Activated CD4-positive, alpha-beta T cell treated with anti-CD3 and anti-CD28 coated beads, Interleukin-2, amount 50 U/mL, for 48 hours (primary cell): ENCODE measurements at regions not wholly inside any gene's neighbourhood (a gene's known extent, or its start where the extent isn't known, plus 50 kb on each side); places are given as distances from the start of the nearest gene placed in this dataset.
"Not testable (repeated sequence)": the region's sequence is repeated elsewhere in the genome, so short reads cannot be mapped to it uniquely, and the experiment has no call there.

ENCODE experiments used
- DNase-seq, 2 experiments: peaks; one replicate each; pipeline ENCODE4 v3.0.0-alpha.2; 2020

DNA sequence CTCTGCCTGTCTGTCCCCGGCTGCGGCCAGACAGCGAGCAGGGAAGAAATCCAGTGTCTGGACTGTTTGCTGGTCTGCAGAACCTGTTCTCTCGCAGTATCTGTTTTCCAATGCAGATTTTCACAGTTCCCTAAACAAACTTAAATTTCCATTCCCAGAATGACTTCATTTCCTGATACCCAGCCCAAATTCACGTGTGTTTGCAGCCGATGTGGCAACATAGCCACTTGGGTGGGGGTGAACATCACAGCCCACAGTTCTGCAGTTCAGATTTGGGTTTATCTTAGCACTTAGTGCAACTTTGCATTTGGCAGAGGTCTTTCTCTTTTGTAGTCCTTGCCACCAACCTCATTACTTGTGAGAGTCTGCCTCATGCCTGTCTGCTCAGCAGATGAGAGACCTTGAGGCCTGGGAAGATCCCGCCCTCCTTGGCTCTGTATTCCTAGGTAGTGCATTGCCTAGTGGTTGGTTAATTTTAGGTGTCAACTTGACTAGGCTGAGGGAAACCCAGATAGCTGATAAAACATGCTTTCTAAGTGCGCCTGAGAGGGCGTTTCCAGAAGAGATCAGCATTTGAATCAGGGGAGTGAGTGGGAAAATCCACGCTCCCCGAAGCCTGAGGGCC is 122.8 kb upstream of the FAM20C start:
- DNase-seq: not testable (repeated sequence)

DNA sequence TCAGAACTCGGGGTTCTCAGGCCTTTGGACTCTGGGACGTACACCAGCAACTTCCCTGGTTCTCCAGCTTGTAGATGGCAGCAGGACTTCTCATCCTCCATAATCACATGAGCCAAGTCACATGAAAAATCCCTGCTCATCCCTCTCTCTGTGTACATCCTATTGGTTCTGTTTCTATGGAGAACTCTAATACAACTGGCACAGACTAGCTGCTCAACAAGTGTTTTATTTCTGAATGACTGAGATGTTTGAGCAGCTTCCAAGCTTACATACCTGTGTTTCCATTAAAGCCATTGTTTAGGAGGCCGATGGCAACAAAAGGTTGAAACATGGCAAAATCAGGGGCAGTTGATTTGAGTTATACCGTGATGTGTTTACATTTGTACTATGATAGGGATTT is 122.2 kb upstream of the FAM20C start:
- not testable (repeated sequence) for DNase-seq

- DNase-seq: not testable (repeated sequence)
Measured at GRCh38 chr7:70989-71388, 121.4 kb upstream of the FAM20C start.

GRCh38 chr7:72266-73057 is 119.9 kb upstream of the FAM20C start:
- not testable (repeated sequence) for DNase-seq

DNA sequence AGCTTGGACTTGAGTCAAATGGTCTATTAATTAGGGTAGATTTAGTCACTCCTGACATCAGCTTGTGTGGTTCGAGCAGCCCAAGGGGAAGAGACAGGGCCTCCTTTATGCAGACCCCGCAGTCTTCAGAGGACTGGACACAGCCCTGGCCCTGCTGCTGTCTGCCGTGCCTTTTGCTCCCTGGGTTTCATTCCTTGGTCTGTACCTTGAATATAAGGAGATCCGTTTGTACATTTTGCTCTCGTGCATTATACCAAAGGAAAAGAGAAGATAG is 119.4 kb upstream of the FAM20C start:
- DNase-seq: not testable (repeated sequence)

DNA sequence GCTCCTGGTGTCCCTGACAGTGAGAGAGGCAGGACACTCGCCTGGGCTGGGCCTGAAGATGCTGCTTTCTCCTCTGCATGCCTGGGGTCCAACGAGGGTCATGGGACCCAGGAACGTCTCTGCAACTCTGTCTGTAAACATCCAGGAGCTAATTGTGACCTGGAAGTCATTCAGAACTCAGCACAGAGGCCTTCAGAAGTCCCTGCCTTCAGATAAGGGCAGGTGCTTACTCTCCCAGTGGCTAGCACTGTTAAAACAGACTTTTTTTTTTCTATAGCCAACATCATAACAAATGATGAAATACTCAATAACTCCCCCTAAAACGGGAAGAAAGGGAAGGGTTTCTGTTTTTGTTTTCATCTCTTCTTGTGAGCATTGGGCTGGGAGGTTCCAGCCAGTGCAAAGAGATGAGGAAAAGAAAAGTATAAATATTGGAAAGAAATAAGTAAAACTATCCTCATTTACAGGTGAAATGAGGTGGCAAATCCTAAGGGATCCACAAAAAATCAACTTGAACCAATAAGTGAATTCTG is 118.3 kb upstream of the FAM20C start:
- not testable (repeated sequence) for DNase-seq

DNA sequence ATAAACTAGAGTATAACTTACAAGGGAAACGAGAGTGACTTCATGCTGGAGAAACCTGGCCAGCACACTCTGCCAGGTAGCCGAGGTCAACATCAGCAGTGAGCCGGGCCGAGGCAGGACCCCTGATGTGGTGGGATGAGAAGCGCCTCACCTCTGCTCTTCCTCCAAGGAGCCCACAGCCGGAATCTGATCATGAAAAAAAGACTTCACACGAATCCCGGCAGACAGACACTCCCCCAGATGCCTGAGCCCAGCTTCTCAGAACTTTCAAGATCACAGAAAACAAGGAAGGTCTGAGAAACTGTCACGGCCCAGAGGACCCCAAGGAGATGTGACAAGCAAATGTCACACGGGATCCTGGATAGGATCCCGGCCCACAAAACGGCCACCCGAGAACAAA is 116.9 kb upstream of the FAM20C start:
- DNase-seq: not testable (repeated sequence)

- not testable (repeated sequence) for DNase-seq
Measured at GRCh38 chr7:76202-76601, 116.2 kb upstream of the FAM20C start.

- not testable (repeated sequence) for DNase-seq
Measured at GRCh38 chr7:76829-77395, 115.5 kb upstream of the FAM20C start.

GRCh38 chr7:78862-79261 is 113.5 kb upstream of the FAM20C start:
- DNase-seq: not testable (repeated sequence)

- DNase-seq: not testable (repeated sequence)
Measured at GRCh38 chr7:79400-80055, 112.8 kb upstream of the FAM20C start.

DNA sequence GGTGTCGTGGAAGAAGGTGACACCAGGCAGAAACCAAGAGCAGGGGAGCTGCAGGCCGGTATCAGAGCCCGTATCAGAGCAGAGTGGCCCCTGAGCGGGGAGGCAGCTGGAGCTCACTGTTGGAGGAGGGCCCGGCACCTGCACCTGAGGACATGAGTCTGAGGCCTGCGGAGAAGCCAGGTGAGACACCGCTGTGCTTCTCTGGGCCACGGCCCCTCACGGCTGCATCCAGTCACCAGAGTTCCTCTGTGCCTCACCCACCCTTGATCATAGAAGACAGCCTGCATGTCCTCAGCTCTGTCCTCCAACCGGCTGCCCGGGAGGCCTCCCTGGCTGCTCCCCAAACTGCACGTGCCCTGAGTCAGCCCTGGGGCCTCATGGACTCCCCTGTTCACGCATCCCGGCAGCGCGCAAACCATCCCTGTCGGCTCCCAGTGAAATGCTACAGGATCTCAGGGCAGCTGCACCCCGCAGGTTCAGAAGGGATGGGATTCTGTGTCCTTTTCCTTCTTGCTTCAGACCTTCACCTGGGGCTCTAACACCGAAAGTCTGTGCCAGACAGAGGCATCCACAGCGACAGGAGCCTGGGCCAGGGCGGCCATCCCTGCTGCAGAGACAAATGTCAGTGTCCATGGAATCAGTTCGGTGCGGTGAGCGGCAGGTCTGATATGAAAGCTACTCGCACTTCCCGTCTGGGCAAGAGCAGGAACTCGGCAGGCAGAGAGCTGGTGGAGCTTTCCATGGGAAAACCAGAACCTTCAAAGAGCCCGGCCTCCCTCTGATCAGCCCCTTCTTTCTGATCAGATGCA is 111.9 kb upstream of the FAM20C start:
- DNase-seq: no peak

- no peak for DNase-seq
Measured at GRCh38 chr7:81068-81925, 111.1 kb upstream of the FAM20C start.

DNA sequence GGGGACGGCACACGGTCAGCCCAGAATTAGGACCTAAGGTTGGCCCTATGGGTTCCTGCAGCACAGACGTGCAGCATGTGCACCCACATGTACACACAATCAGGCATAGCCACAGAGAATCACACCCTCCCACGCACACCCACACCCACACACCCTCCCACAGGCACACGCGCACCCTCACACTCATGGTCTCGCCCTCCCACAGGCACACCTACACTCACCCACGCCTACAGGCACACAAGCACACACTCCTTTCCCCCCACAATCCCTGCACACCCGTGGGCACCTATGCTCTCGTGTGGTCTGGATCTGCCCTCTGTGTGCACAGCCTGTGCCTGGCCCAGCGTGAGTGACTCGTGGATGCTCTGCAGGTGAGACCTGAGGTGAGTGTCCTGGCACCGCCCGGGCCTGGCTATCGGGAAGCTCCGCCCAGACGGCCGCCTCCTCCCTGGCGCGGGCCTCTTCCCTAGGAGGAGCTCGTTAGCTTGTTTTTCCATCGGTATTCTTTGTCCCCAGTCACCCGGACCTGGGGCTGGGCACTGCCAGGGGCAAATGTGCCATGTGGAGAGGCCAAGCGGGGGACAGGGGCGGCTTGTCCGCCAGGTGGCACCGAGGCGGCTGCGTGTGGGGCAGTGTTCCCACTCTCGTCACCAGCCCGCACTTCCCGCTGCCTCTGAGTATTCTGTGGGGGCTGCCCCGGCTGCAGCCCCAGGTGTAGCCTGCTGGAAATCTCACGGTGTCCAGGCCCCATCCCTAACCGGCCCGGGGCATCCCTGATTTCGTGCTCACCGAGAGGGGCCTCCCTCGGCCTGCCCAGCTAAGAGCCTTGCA is 110.2 kb upstream of the FAM20C start:
- no peak for DNase-seq

- DNase-seq: no peak
Measured at GRCh38 chr7:82757-83155, 109.6 kb upstream of the FAM20C start.

GRCh38 chr7:83441-83840 is 108.9 kb upstream of the FAM20C start:
- no peak for DNase-seq

- no peak for DNase-seq
Measured at GRCh38 chr7:83861-84632, 108.3 kb upstream of the FAM20C start.

DNA sequence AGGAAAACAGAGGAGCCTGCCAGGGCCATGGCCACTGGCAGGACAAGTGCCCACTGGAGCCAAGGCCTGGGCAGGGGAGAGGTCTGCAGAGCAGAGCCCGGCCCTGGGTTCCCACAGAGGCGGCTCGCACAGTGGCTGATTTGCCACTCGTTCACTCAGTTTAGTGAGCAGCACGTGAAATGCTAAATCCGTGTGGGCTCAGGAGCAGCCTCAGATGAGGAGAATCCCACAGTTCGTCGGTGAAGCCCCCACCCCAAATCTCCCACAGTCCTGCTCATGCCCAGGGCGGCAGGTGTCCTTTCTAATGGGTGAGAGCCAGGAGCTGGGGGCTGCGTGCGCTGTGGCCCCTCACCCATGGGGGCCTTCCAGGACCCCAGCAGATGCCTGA is 107.7 kb upstream of the FAM20C start:
- DNase-seq: no peak

DNA sequence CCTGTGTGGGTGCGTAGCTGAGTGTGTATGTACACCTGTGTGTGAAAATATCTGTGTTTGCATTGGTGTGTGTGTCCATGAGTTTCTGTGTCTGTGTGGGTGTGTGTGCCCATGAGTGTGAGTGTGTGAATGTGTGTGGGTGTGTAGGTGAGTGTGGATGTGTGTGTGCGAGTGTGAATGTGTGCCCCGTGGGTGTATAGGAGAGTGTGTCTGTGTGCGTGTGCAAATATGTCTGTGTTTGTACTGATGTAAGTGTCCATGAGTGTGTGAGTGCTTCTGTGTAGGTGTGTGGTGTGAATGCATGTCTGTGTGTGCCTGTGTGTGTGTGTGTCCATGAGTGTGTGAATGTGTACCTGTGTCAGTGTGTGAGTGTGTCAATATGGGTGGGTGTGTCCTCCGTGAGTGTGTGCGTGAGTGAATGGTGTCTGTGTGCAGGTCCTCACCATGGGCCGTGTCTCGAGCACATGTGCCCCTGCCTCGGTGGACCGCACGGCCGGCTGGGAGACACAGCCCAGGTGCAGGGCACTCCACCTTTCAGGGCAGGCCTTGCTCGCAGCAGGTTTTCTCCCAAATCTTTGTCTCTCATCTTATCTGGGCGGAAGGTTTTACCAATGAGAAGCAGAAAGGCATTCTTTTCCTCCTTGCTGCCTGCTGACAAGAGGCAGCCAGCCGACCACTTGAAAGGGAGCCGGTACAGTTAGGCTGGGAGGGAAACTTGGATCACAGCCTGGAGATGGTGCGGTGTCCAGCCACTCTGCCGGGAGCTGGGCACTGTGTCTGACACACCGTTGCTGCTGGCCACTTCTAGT is 107.1 kb upstream of the FAM20C start:
- DNase-seq: no peak
